PC-3 (cell line): ENCODE measurements at regions not wholly inside any gene's neighbourhood (a gene's known extent, or its start where the extent isn't known, plus 50 kb on each side); places are given as distances from the start of the nearest gene placed in this dataset.
A peak's percentile ranks its signal among the peaks of the same experiment; 100 is the strongest.

Experiments used
- ATAC-seq: fragments of 200-7000 bp; cut with Tn5 transposase; 2 replicates; pipeline ENCODE4 v1.9.1; 2020; ENCODE audit warnings: mild to moderate bottlenecking, moderate library complexity
- BruUV-seq: library from RNA; stranded (reverse); fragments of 400-500 nt; replicated peaks from 2 replicates; lab custom pipeline; 2021; lab: Mats Ljungman, UMichigan
- CTCF ChIA-PET: fragments of 300-600 bp; sonication (Branson Sonifier 250); formaldehyde crosslinking; loops from one replicate; lab custom pipeline; 2022; ENCODE audit warnings: antibody characterized with exemption; lab: Charles Lee
- POLR2A ChIA-PET: fragments of 300-600 bp; sonication (Branson Sonifier 250); formaldehyde crosslinking; loops from one replicate; lab custom pipeline; 2022; ENCODE audit warnings: antibody characterized with exemption; ENCODE audit not compliant: unreplicated experiment; lab: Charles Lee
- DNase-seq: peaks from one replicate; pipeline ENCODE4 v3.0.0-alpha.2; 2015
- H2AFZ ChIP-seq: fragments of 300-600 bp; sonication (generic); 2 replicates; pipeline ENCODE4 v1.6.0; 2016; ENCODE audit warnings: antibody characterized with exemption, low read length
- H3F3A ChIP-seq: fragments of 300-600 bp; sonication (generic); one replicate; pipeline ENCODE4 v1.6.0; 2017; ENCODE audit warnings: antibody characterized with exemption, low read length, control low read depth, mild to moderate bottlenecking; ENCODE audit not compliant: unreplicated experiment
- H3K27ac ChIP-seq: fragments of 300-600 bp; sonication (generic); 2 replicates; pipeline ENCODE4 v1.5.1; 2016; ENCODE audit warnings: mild to moderate bottlenecking, low read length
- H3K27me3 ChIP-seq: fragments of 300-600 bp; sonication (generic); 2 replicates; pipeline ENCODE4 v1.6.1; 2016; ENCODE audit warnings: low read length, mixed read lengths
- H3K36me3 ChIP-seq: fragments of 300-600 bp; sonication (generic); 2 replicates; pipeline ENCODE4 v1.6.1; 2016; ENCODE audit warnings: low read depth, mixed run types, low read length, mixed read lengths
- H3K4me1 ChIP-seq: fragments of 300-600 bp; sonication (generic); 2 replicates; pipeline ENCODE4 v1.5.1; 2016; ENCODE audit warnings: low read length; ENCODE audit not compliant: insufficient read depth
- H3K4me2 ChIP-seq: fragments of 300-600 bp; sonication (generic); 2 replicates; pipeline ENCODE4 v1.6.0; 2016; ENCODE audit warnings: low read length
- H3K4me3 ChIP-seq: fragments of 300-600 bp; sonication (generic); 2 replicates; pipeline ENCODE4 v1.5.1; 2016; ENCODE audit warnings: mild to moderate bottlenecking, low read length, mixed read lengths
- H3K79me2 ChIP-seq: fragments of 300-600 bp; sonication (generic); 2 replicates; pipeline ENCODE4 v1.6.1; 2017; ENCODE audit warnings: low read length, mixed read lengths
- H3K9ac ChIP-seq: fragments of 300-600 bp; sonication (generic); 2 replicates; pipeline ENCODE4 v1.6.0; 2016; ENCODE audit warnings: mild to moderate bottlenecking, low read length
- H3K9me2 ChIP-seq: fragments of 300-600 bp; sonication (generic); replicated peaks from 2 replicates; pipeline ENCODE4 v1.6.1; 2016; ENCODE audit warnings: mixed run types, low read length, mixed read lengths
- H3K9me3 ChIP-seq: fragments of 300-600 bp; sonication (generic); 2 replicates; pipeline ENCODE4 v1.6.1; 2016; ENCODE audit warnings: low read length, mixed read lengths
- H4K20me1 ChIP-seq: fragments of 300-600 bp; sonication (generic); 2 replicates; pipeline ENCODE4 v1.6.1; 2016; ENCODE audit warnings: low read length, mixed read lengths
- EZH2 ChIP-seq: fragments of 300-600 bp; sonication (generic); IDR thresholded peaks from one replicate; pipeline ENCODE4 v1.6.1; 2017; ENCODE audit warnings: antibody characterized with exemption, mild to moderate bottlenecking, low read length; ENCODE audit not compliant: unreplicated experiment
- EZH2phosphoT487 ChIP-seq: fragments of 300-600 bp; sonication (generic); IDR thresholded peaks from 2 replicates; pipeline ENCODE4 v1.6.1; 2018; ENCODE audit warnings: mild to moderate bottlenecking, antibody characterized with exemption, low read length, borderline replicate concordance
- intact Hi-C: fragments of 100-400 bp; cut with micrococcal nuclease; formaldehyde crosslinking; loops from 2 replicates; pipeline ENCODE4 v1.9.0; 2023
- TF ChIP-seq, protein P1 (sequence below): fragments of 300-600 bp; sonication (generic); conservative IDR thresholded peaks from 2 replicates; pipeline ENCODE4 v1.5.1; 2017; ENCODE audit warnings: antibody characterized with exemption, low read depth, mild to moderate bottlenecking, low read length

DNA sequence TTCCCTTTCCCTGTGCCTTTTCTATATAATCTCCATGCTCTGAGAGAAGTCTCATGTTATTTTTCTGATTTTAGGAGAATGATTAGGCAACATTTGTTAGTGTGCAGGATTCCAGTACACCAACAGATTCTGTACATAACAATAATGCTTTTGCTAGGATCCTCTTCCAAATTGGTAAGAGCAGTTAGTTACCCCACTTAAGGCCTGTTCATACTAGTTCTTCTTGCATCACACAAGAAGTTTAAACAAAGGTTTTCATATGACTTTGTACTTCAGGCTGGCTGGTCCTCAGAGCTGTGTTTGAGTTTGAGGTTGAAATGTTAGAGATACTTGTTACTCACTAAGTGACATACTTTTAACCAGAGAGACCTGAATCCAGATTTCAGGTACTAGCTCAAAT lies 686.9 kb upstream of the NRXN1 start:
- CTCF ChIA-PET, result no interaction called here
- TF ChIP-seq, protein P1, sequence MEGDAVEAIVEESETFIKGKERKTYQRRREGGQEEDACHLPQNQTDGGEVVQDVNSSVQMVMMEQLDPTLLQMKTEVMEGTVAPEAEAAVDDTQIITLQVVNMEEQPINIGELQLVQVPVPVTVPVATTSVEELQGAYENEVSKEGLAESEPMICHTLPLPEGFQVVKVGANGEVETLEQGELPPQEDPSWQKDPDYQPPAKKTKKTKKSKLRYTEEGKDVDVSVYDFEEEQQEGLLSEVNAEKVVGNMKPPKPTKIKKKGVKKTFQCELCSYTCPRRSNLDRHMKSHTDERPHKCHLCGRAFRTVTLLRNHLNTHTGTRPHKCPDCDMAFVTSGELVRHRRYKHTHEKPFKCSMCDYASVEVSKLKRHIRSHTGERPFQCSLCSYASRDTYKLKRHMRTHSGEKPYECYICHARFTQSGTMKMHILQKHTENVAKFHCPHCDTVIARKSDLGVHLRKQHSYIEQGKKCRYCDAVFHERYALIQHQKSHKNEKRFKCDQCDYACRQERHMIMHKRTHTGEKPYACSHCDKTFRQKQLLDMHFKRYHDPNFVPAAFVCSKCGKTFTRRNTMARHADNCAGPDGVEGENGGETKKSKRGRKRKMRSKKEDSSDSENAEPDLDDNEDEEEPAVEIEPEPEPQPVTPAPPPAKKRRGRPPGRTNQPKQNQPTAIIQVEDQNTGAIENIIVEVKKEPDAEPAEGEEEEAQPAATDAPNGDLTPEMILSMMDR, result no peak
- TF ChIP-seq EZH2 (no peak), EZH2phosphoT487 (no peak)
- H3K36me3 ChIP-seq, result no peaks in the 10 kb centered on the region
- no peak overlapping the region for H3K27ac ChIP-seq
- no peak overlapping the region for H2AFZ ChIP-seq
- H3K9me3 ChIP-seq, result no peaks in the 10 kb centered on the region
- peaks cover 24% of the 10 kb centered on the region for H3K4me1 ChIP-seq
- no peaks in the 10 kb centered on the region for H3K79me2 ChIP-seq
- no peaks in the 10 kb centered on the region for H3K9me2 ChIP-seq
- H3K4me3 ChIP-seq, result no peak overlapping the region
- DNase-seq (no peak), ATAC-seq (no peak)
- H3K9ac ChIP-seq, result no peak overlapping the region
- intact Hi-C loops, result no loop called here
- no TSS peak for BruUV-seq
- POLR2A ChIA-PET, result no interaction called here
- H3K27me3 ChIP-seq, result no peaks in the 10 kb centered on the region
- H3K4me2 ChIP-seq, result no peak overlapping the region
- no peaks in the 10 kb centered on the region for H4K20me1 ChIP-seq
- peaks cover 5% of the 10 kb centered on the region for H3F3A ChIP-seq

DNA sequence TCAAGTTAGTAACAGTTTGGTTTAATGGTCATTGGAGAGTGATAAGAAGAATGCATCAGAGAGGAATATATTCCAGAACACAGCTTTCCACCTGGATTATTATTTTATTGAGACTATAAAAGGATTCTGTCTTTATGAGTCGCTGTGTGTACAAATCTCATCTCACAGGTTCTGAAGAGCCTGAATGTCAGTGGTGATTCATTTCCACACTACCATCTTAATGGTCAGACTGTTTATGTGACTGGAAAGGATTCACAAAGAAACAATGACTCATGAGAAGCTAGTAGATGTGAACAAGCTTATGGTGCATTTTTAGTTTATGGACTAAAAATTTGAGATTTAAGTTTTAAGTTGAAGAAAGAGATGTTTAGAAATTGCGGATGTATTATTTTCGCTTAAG lies 685.4 kb upstream of the NRXN1 start:
- intact Hi-C loops, result no loop called here
- H3K27ac ChIP-seq, result peak overlapping the region; percentile 51
- no peak overlapping the region for H3K4me3 ChIP-seq
- H3K36me3 ChIP-seq, result no peaks in the 10 kb centered on the region
- ATAC-seq, result peak; percentile 99
- H3K9me3 ChIP-seq, result no peaks in the 10 kb centered on the region
- H3K4me2 ChIP-seq, result peak overlapping the region; percentile 27
- DNase-seq, result peak; percentile 90
- no peak overlapping the region for H2AFZ ChIP-seq
- no peaks in the 10 kb centered on the region for H3K9me2 ChIP-seq
- TF ChIP-seq, protein P1, result no peak
- TF ChIP-seq EZH2 (no peak), EZH2phosphoT487 (no peak)
- no peaks in the 10 kb centered on the region for H3K79me2 ChIP-seq
- CTCF ChIA-PET, result no interaction called here
- no TSS peak for BruUV-seq
- no peaks in the 10 kb centered on the region for H3K27me3 ChIP-seq
- no peaks in the 10 kb centered on the region for H4K20me1 ChIP-seq
- POLR2A ChIA-PET, result interaction anchor here (0.7 kb wide), 1 partner anchor 66 kb away, joined by 3 read pairs; no protein-coding TSS in a partner anchor
- H3F3A ChIP-seq, result peaks cover 5% of the 10 kb centered on the region
- H3K4me1 ChIP-seq, result peaks cover 21% of the 10 kb centered on the region
- no peak overlapping the region for H3K9ac ChIP-seq

DNA sequence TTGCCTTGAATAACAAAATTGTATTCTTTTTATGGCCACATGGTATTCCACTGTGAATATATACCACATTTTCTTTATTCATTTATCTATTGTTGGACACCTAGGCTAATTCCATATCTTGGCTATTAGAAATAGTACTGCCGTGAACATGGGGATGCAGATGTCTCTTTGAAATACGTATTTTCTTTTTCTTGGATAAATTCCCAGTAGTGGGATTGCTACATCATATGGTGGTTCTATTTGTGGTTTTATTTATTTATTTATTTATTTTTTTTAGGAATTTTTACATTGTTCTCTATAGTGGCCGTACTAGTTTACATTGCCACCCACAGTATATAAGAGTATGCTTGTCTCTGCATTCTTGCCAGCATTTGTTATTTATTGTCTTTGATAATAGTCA lies 679.8 kb upstream of the NRXN1 start:
- no peak overlapping the region for H3K4me2 ChIP-seq
- ChIA-PET POLR2A (no interaction called here), CTCF (no interaction called here)
- H2AFZ ChIP-seq, result no peak overlapping the region
- no peak for TF ChIP-seq EZH2phosphoT487
- TF ChIP-seq, protein P1, result no peak
- no peak for TF ChIP-seq EZH2
- peaks cover 1% of the 10 kb centered on the region for H3F3A ChIP-seq
- no peaks in the 10 kb centered on the region for H3K36me3 ChIP-seq
- BruUV-seq, result no TSS peak
- H3K27ac ChIP-seq, result no peak overlapping the region
- ATAC-seq (no peak), DNase-seq (no peak)
- no peaks in the 10 kb centered on the region for H4K20me1 ChIP-seq
- H3K4me3 ChIP-seq, result no peak overlapping the region
- intact Hi-C loops, result no loop called here
- H3K4me1 ChIP-seq, result peaks cover 3% of the 10 kb centered on the region
- H3K27me3 ChIP-seq, result no peaks in the 10 kb centered on the region
- H3K9ac ChIP-seq, result no peak overlapping the region
- no peaks in the 10 kb centered on the region for H3K79me2 ChIP-seq
- no peaks in the 10 kb centered on the region for H3K9me2 ChIP-seq
- no peaks in the 10 kb centered on the region for H3K9me3 ChIP-seq
